Breast epithelium (tissue), 3 donors: ENCODE measurements at regions not wholly inside any gene's neighbourhood (a gene's known extent, or its start where the extent isn't known, plus 50 kb on each side); places are given as distances from the start of the nearest gene placed in this dataset.

Experiments used
- POLR2A ChIP-seq: fragments of 450-650 bp; IDR thresholded peaks from one replicate; pipeline ENCODE4 v1.6.1; 2016; ENCODE audit warnings: antibody characterized with exemption, mild to moderate bottlenecking, moderate library complexity
- POLR2AphosphoS5 ChIP-seq, 3 donors: sonication (generic); formaldehyde crosslinking; IDR thresholded peaks; one replicate each; pipeline ENCODE4 v1.6.1; 2017; ENCODE audit warnings: antibody characterized with exemption in 3 of 3
- TF ChIP-seq, protein P1 (sequence below), 3 donors: fragments of 450-650 bp; IDR thresholded peaks; one replicate each; pipeline ENCODE4 v1.5.1; 2016 to 2017; ENCODE audit warnings: antibody characterized with exemption in 3 of 3, mild to moderate bottlenecking in 3 of 3, moderate library complexity in 3 of 3

GRCh38 chr1:230534224-230534623 is 108.1 kb upstream of the COG2 start:
- TF ChIP-seq, protein P1, sequence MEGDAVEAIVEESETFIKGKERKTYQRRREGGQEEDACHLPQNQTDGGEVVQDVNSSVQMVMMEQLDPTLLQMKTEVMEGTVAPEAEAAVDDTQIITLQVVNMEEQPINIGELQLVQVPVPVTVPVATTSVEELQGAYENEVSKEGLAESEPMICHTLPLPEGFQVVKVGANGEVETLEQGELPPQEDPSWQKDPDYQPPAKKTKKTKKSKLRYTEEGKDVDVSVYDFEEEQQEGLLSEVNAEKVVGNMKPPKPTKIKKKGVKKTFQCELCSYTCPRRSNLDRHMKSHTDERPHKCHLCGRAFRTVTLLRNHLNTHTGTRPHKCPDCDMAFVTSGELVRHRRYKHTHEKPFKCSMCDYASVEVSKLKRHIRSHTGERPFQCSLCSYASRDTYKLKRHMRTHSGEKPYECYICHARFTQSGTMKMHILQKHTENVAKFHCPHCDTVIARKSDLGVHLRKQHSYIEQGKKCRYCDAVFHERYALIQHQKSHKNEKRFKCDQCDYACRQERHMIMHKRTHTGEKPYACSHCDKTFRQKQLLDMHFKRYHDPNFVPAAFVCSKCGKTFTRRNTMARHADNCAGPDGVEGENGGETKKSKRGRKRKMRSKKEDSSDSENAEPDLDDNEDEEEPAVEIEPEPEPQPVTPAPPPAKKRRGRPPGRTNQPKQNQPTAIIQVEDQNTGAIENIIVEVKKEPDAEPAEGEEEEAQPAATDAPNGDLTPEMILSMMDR (IDR thresholded peaks at IDR 0.05) = no peak
- no peak for TF ChIP-seq POLR2A
- TF ChIP-seq POLR2AphosphoS5 (IDR thresholded peaks at IDR 0.05) = no peak
